Glutamatergic neuron (in vitro differentiated cells): ENCODE measurements at regions not wholly inside any gene's neighbourhood (a gene's known extent, or its start where the extent isn't known, plus 50 kb on each side); places are given as distances from the start of the nearest gene placed in this dataset.

Experiments
- DNase-seq: peaks from one replicate; pipeline ENCODE4 v3.0.0; 2022
- H3K27ac Mint-ChIP-seq: one replicate; pipeline ENCODE4 v1.8.0; 2020; ENCODE audit warnings: mild to moderate bottlenecking, mixed read lengths, inconsistent platforms; ENCODE audit not compliant: unreplicated experiment
- H3K27me3 Mint-ChIP-seq: one replicate; pipeline ENCODE4 v1.8.0; 2020; ENCODE audit warnings: mild to moderate bottlenecking, moderate library complexity, mixed read lengths, inconsistent platforms; ENCODE audit not compliant: unreplicated experiment
- H3K36me3 Mint-ChIP-seq: one replicate; pipeline ENCODE4 v1.8.0; 2020; ENCODE audit warnings: mild to moderate bottlenecking, mixed read lengths, inconsistent platforms; ENCODE audit not compliant: unreplicated experiment
- H3K4me1 Mint-ChIP-seq: one replicate; pipeline ENCODE4 v1.8.0; 2020; ENCODE audit warnings: mild to moderate bottlenecking, low read depth, mixed read lengths, inconsistent platforms; ENCODE audit not compliant: unreplicated experiment
- H3K4me3 Mint-ChIP-seq: one replicate; pipeline ENCODE4 v1.8.0; 2020; ENCODE audit warnings: mild to moderate bottlenecking, mixed read lengths, inconsistent platforms; ENCODE audit not compliant: unreplicated experiment
- H3K9me3 Mint-ChIP-seq: one replicate; pipeline ENCODE4 v1.8.0; 2020; ENCODE audit warnings: mild to moderate bottlenecking, moderate library complexity, mixed read lengths, inconsistent platforms; ENCODE audit not compliant: unreplicated experiment
- CTCF ChIP-seq: fragments of 200-600 bp; sonication (generic); IDR thresholded peaks from one replicate; pipeline ENCODE4 v1.5.0; 2021; ENCODE audit not compliant: partially characterized antibody, unreplicated experiment

GRCh38 chr7:106542550-106543220 is 118.3 kb downstream of the CCDC71L start:
- peak; percentile 63 for TF ChIP-seq CTCF
- H3K27ac Mint-ChIP-seq: peak overlapping the region; percentile 75
- peak; percentile 32 for DNase-seq
- H3K27me3 Mint-ChIP-seq: no peaks in the 10 kb centered on the region
- H3K4me1 Mint-ChIP-seq: peaks cover 14% of the 10 kb centered on the region
- peak overlapping the region; percentile 5 for H3K4me3 Mint-ChIP-seq
- H3K36me3 Mint-ChIP-seq: peaks cover 11% of the 10 kb centered on the region
- peaks cover 4% of the 10 kb centered on the region for H3K9me3 Mint-ChIP-seq

GRCh38 chr7:106538638-106539037 is 122.3 kb downstream of the CCDC71L start:
- Mint-ChIP-seq H3K27me3 (no peaks in the 10 kb centered on the region), H3K4me3 (no peak overlapping the region), H3K4me1 (peaks cover 13% of the 10 kb centered on the region), H3K9me3 (peaks cover 4% of the 10 kb centered on the region), H3K36me3 (peaks cover 6% of the 10 kb centered on the region), H3K27ac (no peak overlapping the region)
- no peak for DNase-seq
- TF ChIP-seq CTCF: no peak

GRCh38 chr7:106537119-106537518 is 123.8 kb downstream of the CCDC71L start:
- Mint-ChIP-seq H3K4me1 (no peaks in the 10 kb centered on the region), H3K36me3 (no peaks in the 10 kb centered on the region), H3K27me3 (no peaks in the 10 kb centered on the region), H3K4me3 (no peak overlapping the region), H3K9me3 (no peaks in the 10 kb centered on the region), H3K27ac (no peak overlapping the region)
- TF ChIP-seq CTCF: no peak
- no peak for DNase-seq

- Mint-ChIP-seq H3K9me3 (no peaks in the 10 kb centered on the region), H3K27ac (no peak overlapping the region), H3K36me3 (no peaks in the 10 kb centered on the region), H3K4me3 (no peak overlapping the region), H3K4me1 (no peaks in the 10 kb centered on the region), H3K27me3 (no peaks in the 10 kb centered on the region)
- DNase-seq: no peak
- no peak for TF ChIP-seq CTCF
Observed at GRCh38 chr7:106536079-106536478, 124.9 kb downstream of the CCDC71L start.

- Mint-ChIP-seq H3K4me1 (no peaks in the 10 kb centered on the region), H3K27ac (no peak overlapping the region), H3K36me3 (no peaks in the 10 kb centered on the region), H3K4me3 (no peak overlapping the region), H3K27me3 (no peaks in the 10 kb centered on the region), H3K9me3 (no peaks in the 10 kb centered on the region)
- TF ChIP-seq CTCF: no peak
- no peak for DNase-seq
Observed at GRCh38 chr7:106535234-106535932, 125.6 kb downstream of the CCDC71L start.
